ENCODE measurements at regions not wholly inside any gene's neighbourhood (a gene's known extent, or its start where the extent isn't known, plus 50 kb on each side); places are given as distances from the start of the nearest gene placed in this dataset.
"Not testable (repeated sequence)": the region's sequence is repeated elsewhere in the genome, so short reads cannot be mapped to it uniquely, and the experiment has no call there.

DNA sequence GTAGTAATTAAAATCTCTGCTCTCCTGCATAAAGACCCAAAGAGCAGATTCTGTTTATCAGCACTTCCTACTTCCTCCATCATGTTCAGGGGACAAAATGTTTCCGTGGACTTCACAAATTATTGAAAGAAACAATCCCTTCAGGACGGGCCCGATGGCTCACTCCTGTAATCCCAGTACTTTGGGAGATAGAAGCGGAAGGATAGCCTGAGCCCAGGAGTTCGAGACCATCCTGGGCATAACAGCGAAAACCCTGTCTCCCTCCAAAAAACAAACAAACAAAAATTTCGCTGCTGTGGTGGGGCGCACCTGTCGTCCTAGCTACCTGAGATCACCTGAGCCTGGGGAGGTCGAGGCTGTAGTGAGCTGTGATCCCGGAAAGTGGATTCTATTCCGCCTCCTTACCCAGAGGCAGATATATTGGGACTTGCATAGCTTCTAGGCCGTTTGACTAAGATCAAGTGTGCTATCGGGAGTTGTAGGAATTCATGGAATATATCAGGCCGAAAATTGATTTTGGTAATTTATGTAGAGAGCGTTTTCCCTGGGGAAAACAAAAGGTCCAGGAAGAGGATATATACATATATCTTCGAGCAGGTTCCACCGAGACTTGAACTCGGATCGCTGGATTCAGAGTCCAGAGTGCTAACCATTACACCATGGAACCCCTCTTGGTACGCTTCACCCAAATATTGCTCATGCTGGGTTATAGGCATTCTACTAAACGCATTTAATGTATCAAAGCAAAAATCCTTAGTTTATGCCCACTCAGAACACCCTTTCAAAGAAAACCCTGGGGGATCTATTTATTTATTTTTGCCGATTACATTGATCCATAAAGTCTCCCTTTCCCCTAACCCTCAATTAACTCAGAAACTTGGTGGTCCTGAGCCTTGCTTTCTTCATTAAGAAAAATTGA lies 74.5 kb upstream of the ZNF184 start:
- DNase-seq: no peak

DNA sequence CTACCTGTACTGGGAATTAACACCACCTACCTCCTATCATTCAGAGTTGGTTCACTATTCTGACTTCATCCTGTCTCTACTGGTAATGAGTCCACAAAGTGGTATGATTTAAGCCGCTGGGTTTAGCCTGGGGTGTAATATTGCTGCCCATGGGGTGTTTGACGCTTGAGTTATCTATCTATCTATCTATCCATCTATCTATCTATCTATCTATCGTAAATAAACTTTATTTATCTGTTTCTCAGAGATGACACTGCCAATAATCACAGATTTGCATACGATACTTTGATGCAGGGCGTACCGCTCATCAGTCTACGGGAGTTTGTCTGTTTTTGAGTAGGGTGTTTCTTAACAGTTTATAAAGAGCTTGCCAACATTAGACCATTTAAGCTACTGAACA lies 73.6 kb upstream of the ZNF184 start:
- DNase-seq: no peak

DNA sequence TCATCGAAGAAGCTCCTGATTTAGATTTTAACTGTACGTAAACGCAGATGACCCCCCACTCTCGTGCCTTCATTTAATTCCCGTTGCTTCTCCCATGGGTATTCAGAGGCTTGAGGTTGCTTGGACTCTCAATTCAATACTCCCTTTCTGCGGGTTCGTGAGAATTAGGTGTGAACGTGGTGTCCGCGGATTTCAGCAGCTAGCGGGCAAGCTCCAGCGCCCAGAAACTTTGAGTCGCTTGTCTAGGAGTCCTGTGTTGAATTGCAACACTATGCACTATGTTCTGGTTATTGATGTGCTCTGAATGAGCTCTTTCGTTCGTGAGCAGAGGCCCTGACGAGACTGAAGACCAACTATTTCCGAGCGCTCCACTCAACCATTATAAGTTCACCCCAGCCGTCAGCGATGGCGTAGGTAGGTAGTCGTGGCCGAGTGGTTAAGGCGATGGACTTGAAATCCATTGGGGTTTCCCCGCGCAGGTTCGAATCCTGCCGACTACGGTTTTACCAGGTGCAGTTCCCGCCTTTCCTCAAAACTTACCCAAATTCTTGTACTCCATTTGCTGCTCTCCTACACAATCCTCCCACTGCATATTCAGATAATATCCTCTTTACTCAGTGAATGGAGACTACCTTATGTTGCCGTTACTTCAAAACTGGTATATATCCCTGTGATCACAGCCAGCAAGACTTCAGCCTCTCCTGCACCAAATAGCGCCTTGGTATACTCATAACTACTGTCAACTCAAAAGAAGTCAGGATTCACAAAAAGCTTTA lies 72.6 kb upstream of the ZNF184 start:
- no peak for DNase-seq

DNA sequence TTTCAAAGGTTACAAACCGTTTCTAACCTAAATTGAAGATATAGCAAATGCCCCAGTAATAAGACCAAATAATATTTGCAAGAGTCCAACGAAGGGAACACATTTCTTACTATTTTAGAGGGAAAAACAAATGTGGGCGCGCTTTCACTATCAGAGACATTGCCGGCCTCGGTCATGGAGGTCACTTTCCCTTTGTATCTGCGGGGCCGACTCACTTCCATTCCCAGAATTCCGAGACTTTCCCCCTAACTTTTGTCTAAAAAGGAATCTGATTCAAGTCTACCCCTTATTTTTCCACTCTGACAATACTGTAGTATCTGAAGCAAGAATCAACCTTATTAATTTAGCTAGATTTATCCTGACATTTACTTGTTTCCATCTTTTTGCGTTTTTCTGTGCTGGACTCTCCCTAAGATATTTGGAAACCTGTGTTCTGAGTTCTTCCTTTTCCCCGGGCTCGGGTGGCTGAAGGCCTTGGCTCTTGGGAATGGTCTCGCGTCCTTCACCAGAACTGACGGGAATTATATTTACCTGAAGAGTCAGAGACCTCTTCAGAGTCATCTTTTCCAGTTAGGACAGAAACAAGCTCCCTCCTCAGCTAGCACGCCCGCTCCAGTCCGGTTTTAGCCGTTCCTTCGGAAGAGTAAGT lies 71.8 kb upstream of the ZNF184 start:
- no peak for DNase-seq

DNA sequence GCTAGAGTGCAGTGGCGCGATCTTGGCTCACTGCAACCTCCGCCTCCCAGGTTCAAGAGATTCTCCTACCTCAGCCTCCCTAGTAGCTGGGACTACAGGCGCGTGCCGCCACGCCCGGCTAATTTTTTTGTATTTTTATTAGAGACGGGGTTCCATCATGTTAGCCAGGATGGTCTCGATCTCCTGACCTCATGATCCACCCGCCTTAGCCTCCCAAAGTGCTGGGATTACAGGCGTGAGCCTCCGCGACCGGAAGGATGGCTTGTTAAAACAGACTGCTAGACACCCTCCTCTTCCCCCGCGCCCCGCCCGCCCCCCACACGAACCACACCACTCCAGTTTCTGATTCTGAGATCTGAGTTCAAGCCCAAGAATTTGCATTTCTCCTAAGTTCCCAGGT lies 71.2 kb upstream of the ZNF184 start:
- not testable (repeated sequence) for DNase-seq

DNA sequence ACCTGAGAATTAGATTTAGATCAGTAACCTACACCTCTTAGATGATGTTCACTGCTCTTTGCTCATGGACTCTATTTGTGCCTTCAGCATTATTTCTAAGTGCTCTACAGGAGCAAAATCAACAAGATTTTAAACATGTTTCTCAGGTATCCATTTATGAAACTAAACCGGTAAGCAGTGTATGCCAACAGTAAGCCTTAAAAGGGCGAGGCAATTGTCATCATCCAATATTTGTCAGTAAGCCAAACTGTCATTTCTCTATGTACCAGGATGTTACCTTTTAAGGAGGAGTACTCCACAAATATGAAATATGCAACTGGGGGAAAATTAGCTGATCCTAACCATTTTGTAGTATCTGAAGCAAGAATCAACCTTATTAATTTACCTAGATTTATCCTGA lies 69.6 kb upstream of the ZNF184 start:
- no peak for DNase-seq

DNA sequence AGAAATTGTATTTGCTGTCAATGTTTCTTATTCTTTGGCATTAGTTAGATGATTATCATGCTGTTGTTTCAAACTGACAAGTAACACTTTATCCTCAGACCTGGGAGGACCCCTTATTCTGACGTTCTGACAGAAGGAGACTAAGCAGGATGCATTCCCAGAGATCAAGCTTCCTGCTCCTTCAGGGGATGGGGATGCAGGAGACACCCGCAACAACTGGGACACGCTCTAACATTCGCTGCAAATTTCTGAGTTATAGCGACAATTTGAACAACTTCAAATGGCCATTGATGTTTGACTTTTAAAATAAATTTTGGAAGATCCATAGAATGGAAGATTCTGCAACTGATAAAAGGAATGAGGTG lies 69.0 kb upstream of the ZNF184 start:
- DNase-seq: no peak

DNA sequence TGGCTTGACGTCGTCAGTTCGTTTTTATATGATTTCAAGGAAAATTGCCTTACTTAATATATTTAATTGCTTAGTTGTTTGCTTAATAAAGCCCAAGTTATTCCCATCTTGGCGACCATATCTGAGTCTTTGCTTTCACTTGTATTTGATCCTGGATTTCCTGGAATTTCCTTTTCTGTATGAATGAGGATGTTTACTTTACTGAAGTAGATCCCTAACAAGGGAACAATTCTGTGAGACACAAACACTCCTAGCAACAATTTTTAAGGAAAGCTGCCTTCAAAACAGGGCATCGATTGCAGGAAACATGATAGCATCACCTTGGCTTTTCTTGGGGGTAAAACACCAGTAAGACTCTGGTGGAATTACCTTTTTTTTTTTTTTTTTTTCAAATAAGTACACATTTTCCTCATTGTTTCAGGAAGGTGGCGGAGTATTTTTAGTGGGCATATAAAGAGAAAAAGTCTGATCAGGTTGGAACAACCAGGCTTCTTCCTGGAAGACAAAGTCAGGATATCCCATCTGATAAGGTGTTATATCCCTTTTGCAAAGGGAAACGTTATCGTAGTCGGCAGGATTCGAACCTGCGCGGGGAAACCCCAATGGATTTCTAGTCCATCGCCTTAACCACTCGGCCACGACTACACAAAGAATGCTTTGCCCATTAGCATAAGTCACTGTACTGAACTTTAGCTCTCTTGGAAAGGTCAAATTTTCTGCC lies 68.5 kb upstream of the ZNF184 start:
- DNase-seq: no peak

DNA sequence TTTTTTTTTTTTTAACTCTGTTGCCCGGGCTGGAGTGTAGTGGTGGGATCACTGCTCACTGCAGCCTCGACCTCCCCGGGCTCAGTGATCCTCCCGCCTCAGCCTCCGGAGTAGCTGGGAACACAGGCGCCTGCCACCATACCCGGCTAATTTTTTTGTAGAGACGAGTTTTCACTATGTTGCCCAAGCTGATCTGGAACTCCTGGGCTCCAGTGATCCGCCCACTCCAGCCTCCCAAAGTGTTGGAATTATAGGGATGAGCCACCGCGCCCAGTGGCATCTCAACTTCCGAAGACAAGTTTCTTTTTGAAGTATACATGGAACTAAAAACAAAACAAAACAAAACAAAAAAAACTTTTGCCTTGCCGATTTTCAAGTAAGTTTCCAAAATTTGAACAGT lies 66.6 kb upstream of the ZNF184 start:
- DNase-seq: no peak

DNA sequence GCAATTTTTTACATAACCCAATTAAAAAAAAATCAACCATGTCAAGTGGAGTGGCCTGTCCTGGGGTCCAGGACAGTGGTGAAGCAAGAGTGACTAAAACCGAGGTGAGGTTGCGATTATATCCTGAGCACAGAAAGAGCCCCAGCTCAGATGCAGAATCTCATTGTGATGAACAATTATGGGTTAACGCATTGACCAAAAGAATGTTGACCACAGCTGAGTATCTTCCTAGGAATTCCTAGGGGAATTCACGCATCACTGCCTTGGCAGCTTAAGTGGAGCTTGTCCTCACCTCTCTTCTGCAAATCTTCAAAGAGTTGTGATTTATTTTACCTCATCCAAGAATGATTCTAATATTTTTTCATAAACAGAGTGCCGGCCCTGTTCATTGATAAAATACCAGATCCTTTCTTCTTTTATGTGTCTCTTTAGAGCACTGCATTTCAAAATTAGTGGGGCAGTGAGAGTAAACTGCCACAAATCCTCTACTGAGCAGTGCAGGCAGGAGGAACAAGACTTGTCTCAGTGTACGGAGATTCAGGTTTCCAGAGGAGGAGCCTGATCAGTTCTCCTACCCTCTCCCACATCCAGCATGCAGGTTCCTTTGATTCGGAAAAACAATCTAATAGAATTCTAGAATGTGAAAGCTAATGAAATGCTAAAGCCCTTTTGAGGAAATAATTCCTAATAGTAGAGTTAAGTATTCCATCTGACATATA lies 60.1 kb upstream of the ZNF184 start:
- no peak for DNase-seq

DNA sequence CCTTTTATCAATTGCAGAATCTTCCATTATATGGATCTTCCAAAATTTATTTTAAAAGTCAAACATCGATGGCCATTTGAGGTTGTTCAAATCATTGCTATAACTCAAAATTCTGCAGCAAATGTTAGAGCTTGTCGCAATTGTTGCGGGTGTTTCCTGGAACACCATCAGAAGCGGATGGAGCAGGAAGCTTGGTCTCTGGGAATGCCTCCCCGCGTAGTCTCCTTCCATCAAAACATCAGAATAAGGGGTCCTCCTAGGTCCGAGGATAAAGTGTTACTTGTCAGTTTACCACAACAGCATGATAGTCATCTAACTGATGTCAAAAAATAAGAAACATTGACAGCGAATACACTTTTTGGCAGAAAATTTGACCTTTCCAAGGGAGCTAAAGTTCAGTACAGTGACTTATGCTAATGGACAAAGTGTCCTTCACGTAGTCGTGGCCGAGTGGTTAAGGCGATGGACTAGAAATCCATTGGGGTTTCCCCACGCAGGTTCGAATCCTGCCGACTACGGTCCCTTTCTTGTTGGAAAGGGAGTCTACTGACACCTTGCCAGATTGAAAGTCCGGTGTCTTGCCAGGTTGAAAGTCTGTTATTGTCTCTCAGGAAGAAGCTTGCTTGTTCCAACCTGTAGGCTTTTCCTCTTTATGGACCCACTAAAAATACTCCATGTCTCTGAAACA lies 59.0 kb upstream of the ZNF184 start:
- DNase-seq: no peak

DNA sequence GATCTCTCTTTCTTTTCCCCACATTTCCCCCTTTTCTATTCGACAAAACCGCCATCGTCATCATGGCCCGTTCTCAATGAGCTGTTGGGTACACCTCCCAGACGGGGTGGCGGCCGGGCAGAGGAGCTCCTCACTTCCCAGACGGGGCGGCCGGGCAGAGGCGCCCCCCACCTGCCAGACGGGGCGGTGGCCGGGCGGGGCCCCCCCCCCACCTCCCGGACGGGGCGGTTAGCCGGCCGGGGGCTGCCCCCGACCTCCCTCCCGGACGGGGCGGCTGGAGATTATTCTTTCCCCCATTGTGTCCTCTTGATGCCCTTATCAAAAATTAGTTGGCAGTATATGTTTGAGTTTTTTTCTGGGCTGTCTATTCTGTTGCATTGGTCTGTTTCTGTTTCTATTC lies 56.9 kb upstream of the ZNF184 start:
- not testable (repeated sequence) for DNase-seq

DNA sequence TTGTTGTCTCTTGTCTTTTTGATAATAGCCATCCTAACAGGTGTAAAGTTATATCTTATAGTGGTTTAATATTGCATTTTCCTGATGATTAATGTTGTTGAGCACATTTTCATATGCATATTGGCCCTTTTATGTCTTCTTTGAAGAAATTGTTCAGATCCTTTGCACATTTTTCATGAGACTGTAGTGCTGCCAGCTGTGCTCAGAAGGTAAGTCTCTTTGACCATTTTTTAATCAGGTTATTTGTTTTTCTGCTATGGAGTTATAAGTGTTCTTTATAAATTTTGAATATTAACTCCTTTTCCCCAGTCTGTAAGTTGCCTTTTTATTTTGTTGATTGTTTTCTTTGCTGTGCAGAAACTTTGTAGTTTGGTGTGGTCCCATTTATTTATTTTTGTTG lies 55.8 kb upstream of the ZNF184 start:
- DNase-seq: no peak
